ENCODE measurements at regions not wholly inside any gene's neighbourhood (a gene's known extent, or its start where the extent isn't known, plus 50 kb on each side); places are given as distances from the start of the nearest gene placed in this dataset.

DNA sequence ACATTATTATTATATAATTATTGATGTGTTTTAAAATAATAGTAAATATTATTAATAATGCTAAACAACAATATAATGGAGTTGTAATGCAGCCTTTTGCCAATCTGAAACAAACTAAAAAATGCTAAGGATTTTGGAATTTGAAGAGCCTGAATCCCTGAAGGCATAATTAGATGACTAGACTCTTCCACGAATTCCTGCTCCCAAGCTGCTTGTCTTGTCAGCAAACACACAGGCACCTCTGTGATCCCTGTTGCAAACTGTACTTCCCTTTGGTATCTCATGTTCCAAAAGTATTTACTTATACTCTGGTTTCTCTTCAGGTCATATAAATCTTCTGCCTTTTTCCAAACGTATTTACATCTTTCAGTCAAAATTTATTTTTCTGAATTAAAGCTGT lies 1862.4 kb downstream of the OLFM4 start:
- Histone ChIP-seq H3K36me3 (no peaks in the 10 kb centered on the region), H3K9me3 (no peaks in the 10 kb centered on the region), H3K27ac (no peak overlapping the region), H3K27me3 (no peaks in the 10 kb centered on the region), H3K4me3 (no peak overlapping the region), H3K4me1 (no peaks in the 10 kb centered on the region)
- intact Hi-C loops (cut with DNase I; ENCODE audit: low total_unique reads): no loop called here
- TF ChIP-seq POLR2AphosphoS5 (IDR thresholded peaks at IDR 0.05) (no peak), POLR2A (IDR thresholded peaks at IDR 0.05) (no peak), CTCF (IDR thresholded peaks at IDR 0.05) (no peak), EP300 (IDR thresholded peaks at IDR 0.05) (no peak)
- 53 to 67% (median 66%) methylated on average over 2 of the region's 2 CpGs for WGBS, 5 donors
- no peak for DNase-seq

- Histone ChIP-seq H3K4me1 (no peaks in the 10 kb centered on the region), H3K27ac (no peak overlapping the region), H3K4me3 (no peak overlapping the region), H3K36me3 (no peaks in the 10 kb centered on the region), H3K27me3 (no peaks in the 10 kb centered on the region), H3K9me3 (no peaks in the 10 kb centered on the region)
- intact Hi-C loops (cut with DNase I; ENCODE audit: low total_unique reads): no loop called here
- DNase-seq: no peak
- TF ChIP-seq POLR2A (IDR thresholded peaks at IDR 0.05) (no peak), POLR2AphosphoS5 (IDR thresholded peaks at IDR 0.05) (no peak), EP300 (IDR thresholded peaks at IDR 0.05) (no peak), CTCF (IDR thresholded peaks at IDR 0.05) (no peak)
- WGBS, 5 donors: 83 to 98% (median 94%) methylated on average over 1 of the region's 1 CpG
Observed at GRCh38 chr13:54901316-54901715, 1872.7 kb downstream of the OLFM4 start.

DNA sequence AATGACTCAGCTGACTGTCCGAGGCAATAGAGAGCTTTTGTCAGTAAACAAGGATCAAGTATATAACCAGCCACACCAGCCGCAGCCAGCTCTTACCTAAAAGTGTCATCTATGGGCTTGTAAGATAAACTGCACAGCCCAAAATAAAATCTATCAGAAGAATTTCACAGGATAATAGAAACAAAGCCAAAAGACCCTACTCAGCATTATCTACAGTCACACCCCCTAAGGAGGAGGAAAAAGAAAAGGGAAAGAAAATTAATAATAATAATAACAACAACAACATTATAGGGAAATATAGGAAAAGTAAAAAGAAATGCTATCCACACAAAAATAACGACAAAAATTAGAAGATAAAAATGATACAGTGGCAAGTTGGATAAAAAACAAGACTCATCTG lies 1883.8 kb downstream of the OLFM4 start:
- no peak overlapping the region for H3K4me3 ChIP-seq
- DNase-seq: no peak
- no peaks in the 10 kb centered on the region for H3K27me3 ChIP-seq
- H3K36me3 ChIP-seq: no peaks in the 10 kb centered on the region
- H3K9me3 ChIP-seq: peaks cover 0 to 9% (median 0%) of the 10 kb centered on the region in 4 donors
- WGBS, 5 donors: 77 to 85% (median 84%) methylated on average over 3 of the region's 3 CpGs
- H3K27ac ChIP-seq: no peak overlapping the region
- TF ChIP-seq EP300 (IDR thresholded peaks at IDR 0.05) (no peak), POLR2A (IDR thresholded peaks at IDR 0.05) (no peak), POLR2AphosphoS5 (IDR thresholded peaks at IDR 0.05) (no peak), CTCF (IDR thresholded peaks at IDR 0.05) (no peak)
- intact Hi-C loops (cut with DNase I; ENCODE audit: low total_unique reads): no loop called here
- H3K4me1 ChIP-seq: no peaks in the 10 kb centered on the region

- TF ChIP-seq POLR2AphosphoS5 (IDR thresholded peaks at IDR 0.05) (no peak), CTCF (IDR thresholded peaks at IDR 0.05) (no peak), POLR2A (IDR thresholded peaks at IDR 0.05) (no peak), EP300 (IDR thresholded peaks at IDR 0.05) (no peak)
- H3K4me1 ChIP-seq: no peaks in the 10 kb centered on the region
- H3K4me3 ChIP-seq: no peak overlapping the region
- intact Hi-C loops (cut with DNase I; ENCODE audit: low total_unique reads): no loop called here
- peaks cover 0 to 10% (median 0%) of the 10 kb centered on the region in 4 donors for H3K9me3 ChIP-seq
- no peaks in the 10 kb centered on the region for H3K36me3 ChIP-seq
- no peak for DNase-seq
- no peak overlapping the region for H3K27ac ChIP-seq
- WGBS, 5 donors: 76 to 82% (median 80%) methylated on average over 4 of the region's 4 CpGs
- no peaks in the 10 kb centered on the region for H3K27me3 ChIP-seq
Observed at GRCh38 chr13:54913668-54914067, 1885.1 kb downstream of the OLFM4 start.

Data from stomach (tissue), 8 donors.